Cardiac muscle cell (in vitro differentiated cells and primary cell): ENCODE measurements at regions not wholly inside any gene's neighbourhood (a gene's known extent, or its start where the extent isn't known, plus 50 kb on each side); places are given as distances from the start of the nearest gene placed in this dataset.

Experiments used
- DNase-seq, 2 donors: peaks; one replicate each; pipeline versions ENCODE4 v3.0.0 to v3.0.0-alpha.2; 2010 to 2017; ENCODE audit warnings: low read depth in 1 of 2, low spot score in 1 of 2
- H3K27ac ChIP-seq: fragments of 200-600 bp; sonication (generic); 2 replicates; pipeline ENCODE4 v1.5.1; 2016
- H3K27me3 ChIP-seq: fragments of 200-600 bp; sonication (generic); 2 replicates; pipeline ENCODE4 v1.6.0; 2016; ENCODE audit warnings: control low read depth
- H3K36me3 ChIP-seq: fragments of 200-600 bp; sonication (generic); 2 replicates; pipeline ENCODE4 v1.5.1; 2016; ENCODE audit warnings: control low read depth
- H3K4me1 ChIP-seq: fragments of 200-600 bp; sonication (generic); 2 replicates; pipeline ENCODE4 v1.8.1; 2017; ENCODE audit warnings: low read depth, mild to moderate bottlenecking, mixed run types
- H3K4me3 ChIP-seq: fragments of 200-600 bp; sonication (generic); 2 replicates; pipeline ENCODE4 v1.5.1; 2016; ENCODE audit warnings: mild to moderate bottlenecking
- H3K9me3 ChIP-seq: fragments of 200-600 bp; sonication (generic); 2 replicates; pipeline ENCODE4 v1.5.1; 2017; ENCODE audit warnings: low read depth, mild to moderate bottlenecking, control low read depth
- TF ChIP-seq, protein P1 (sequence below): IDR thresholded peaks from 2 replicates; pipeline ENCODE4 v1.5.1; 2012; ENCODE audit warnings: low read depth, mild to moderate bottlenecking, low read length

DNA sequence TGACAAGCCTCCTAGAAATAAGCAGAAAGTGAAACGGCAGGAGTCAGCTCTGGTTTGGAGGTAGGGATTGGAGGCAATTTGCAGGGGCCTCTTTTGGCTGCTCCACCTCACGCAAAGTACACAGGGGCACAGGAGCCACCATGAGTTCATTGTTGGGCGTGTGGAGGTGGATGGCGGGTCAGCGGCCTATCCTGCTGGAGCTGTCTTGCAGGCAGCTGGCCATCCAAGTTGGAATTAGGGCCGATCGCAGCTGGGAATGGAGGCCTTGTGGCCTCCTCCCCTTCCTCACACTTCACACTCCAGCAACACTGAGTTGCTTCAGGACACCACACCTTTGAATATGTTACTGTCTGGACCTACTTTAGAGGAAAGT is 171.5 kb downstream of the MYCN start:
- Histone ChIP-seq H3K36me3 (no peaks in the 10 kb centered on the region), H3K27ac (no peak overlapping the region), H3K9me3 (no peaks in the 10 kb centered on the region), H3K27me3 (no peaks in the 10 kb centered on the region), H3K4me3 (no peak overlapping the region), H3K4me1 (peaks cover 7% of the 10 kb centered on the region)
- no peak for DNase-seq
- TF ChIP-seq, protein P1, sequence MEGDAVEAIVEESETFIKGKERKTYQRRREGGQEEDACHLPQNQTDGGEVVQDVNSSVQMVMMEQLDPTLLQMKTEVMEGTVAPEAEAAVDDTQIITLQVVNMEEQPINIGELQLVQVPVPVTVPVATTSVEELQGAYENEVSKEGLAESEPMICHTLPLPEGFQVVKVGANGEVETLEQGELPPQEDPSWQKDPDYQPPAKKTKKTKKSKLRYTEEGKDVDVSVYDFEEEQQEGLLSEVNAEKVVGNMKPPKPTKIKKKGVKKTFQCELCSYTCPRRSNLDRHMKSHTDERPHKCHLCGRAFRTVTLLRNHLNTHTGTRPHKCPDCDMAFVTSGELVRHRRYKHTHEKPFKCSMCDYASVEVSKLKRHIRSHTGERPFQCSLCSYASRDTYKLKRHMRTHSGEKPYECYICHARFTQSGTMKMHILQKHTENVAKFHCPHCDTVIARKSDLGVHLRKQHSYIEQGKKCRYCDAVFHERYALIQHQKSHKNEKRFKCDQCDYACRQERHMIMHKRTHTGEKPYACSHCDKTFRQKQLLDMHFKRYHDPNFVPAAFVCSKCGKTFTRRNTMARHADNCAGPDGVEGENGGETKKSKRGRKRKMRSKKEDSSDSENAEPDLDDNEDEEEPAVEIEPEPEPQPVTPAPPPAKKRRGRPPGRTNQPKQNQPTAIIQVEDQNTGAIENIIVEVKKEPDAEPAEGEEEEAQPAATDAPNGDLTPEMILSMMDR: no peak

DNA sequence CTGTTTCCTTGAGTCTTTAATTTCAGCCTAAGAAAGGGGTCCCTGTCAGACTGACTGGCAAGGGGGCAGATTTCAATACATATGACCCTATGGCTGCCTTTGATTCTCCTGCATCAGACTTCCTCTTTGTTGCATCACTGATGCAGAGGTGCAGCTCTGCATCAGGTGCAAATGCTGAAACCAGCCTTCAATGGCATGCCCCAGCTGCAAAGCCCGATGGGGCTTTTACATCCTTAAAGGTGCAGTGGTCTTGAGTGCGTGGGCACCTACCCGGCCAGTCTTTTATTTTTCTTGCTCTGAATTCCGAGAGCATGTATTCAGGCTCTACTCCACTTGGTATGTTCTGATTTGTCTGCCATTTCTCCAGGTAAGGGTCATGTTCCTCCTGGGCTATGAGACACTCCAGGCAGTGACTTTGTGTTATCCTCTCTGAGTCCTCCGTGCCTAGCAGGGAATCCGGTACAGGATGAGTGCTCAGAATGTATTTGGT is 169.5 kb downstream of the MYCN start:
- Histone ChIP-seq H3K4me1 (peaks cover 9% of the 10 kb centered on the region), H3K4me3 (no peak overlapping the region), H3K27ac (no peak overlapping the region), H3K36me3 (no peaks in the 10 kb centered on the region), H3K9me3 (no peaks in the 10 kb centered on the region), H3K27me3 (no peaks in the 10 kb centered on the region)
- TF ChIP-seq, protein P1: no peak
- DNase-seq: no peak

DNA sequence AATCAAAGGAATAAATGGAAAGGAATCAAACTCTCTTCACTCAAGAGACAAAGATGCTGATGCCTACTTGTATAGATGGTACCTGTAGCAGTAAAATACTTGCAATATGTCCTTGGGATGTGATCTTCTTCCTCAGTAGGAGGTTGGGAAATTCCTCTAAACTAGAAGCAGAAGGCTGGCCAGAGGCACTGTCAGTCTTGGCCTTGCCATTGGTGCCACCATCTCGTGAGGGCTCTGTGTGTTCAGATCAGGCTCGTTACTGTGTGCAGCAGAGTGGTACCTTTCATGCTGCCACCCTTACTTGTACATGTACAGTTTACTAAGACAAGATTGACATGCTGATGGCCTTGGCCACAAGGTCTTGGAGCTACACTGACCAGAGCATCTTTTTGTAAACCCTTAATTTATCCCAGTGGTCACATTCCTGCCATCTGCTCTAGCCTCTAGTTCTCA is 169.0 kb downstream of the MYCN start:
- TF ChIP-seq, protein P1: no peak
- no peaks in the 10 kb centered on the region for H3K36me3 ChIP-seq
- no peaks in the 10 kb centered on the region for H3K27me3 ChIP-seq
- H3K27ac ChIP-seq: no peak overlapping the region
- H3K4me1 ChIP-seq: peaks cover 12% of the 10 kb centered on the region
- no peak for DNase-seq
- no peaks in the 10 kb centered on the region for H3K9me3 ChIP-seq
- no peak overlapping the region for H3K4me3 ChIP-seq

DNA sequence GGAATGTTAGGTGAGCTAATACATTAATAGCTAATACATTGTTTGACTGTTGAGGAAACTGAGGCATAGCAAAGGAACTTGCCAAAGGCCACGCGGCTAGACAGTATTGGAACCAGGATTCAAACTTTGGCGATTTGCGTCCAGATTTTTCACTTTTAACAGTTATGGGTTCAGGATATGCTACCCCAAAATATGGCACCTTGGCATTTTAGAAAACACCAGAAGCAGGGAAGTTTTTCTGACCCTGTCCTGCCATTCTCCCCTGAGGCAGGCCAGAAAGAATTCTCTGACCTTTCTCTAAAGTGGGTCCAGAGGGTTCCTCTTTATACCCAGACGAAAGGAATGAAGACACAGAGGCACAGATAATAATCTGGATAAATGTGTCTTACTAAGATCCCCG is 166.9 kb downstream of the MYCN start:
- H3K9me3 ChIP-seq: no peaks in the 10 kb centered on the region
- no peak overlapping the region for H3K4me3 ChIP-seq
- no peak overlapping the region for H3K27ac ChIP-seq
- no peak for DNase-seq
- H3K27me3 ChIP-seq: no peaks in the 10 kb centered on the region
- H3K4me1 ChIP-seq: peaks cover 20% of the 10 kb centered on the region
- TF ChIP-seq, protein P1: no peak
- no peaks in the 10 kb centered on the region for H3K36me3 ChIP-seq

DNA sequence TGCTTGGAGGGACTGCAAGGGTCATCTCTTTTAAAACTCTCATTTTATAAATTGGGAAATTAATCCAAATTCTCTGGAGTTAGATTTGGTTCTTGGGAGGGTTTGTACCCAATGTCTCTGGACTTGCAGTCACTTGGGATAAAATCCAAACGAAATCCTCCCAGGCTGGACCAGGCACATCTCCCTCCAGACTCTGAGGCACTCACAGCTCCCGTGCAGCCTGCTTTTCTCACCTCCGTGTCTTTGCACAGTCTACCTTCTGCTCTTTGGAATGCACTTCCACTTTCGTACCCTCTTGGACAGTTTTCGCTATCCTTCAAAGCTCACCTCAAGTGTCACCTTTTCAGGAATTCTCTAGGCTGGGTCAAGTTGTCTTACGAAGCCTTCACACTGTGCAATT is 166.3 kb downstream of the MYCN start:
- TF ChIP-seq, protein P1: no peak
- Histone ChIP-seq H3K9me3 (no peaks in the 10 kb centered on the region), H3K27me3 (no peaks in the 10 kb centered on the region), H3K36me3 (no peaks in the 10 kb centered on the region), H3K27ac (no peak overlapping the region), H3K4me3 (no peak overlapping the region), H3K4me1 (peaks cover 20% of the 10 kb centered on the region)
- no peak for DNase-seq
